HG03520 (cell line): ENCODE measurements at regions not wholly inside any gene's neighbourhood (a gene's known extent, or its start where the extent isn't known, plus 50 kb on each side); places are given as distances from the start of the nearest gene placed in this dataset.
"Not testable (repeated sequence)": the region's sequence is repeated elsewhere in the genome, so short reads cannot be mapped to it uniquely, and the experiment has no call there.

Experiments
- ATAC-seq: cut with Tn5 transposase; IDR thresholded peaks from one replicate; pipeline ENCODE4 v1.9.1; 2021; ENCODE audit warnings: mild to moderate bottlenecking, moderate library complexity; ENCODE audit not compliant: unreplicated experiment

- not testable (repeated sequence) for ATAC-seq
These were observed 428.5 kb upstream of the SLC39A10 start for GRCh38 chr2:195228547-195228946.

GRCh38 chr2:195214072-195214471, 443.0 kb upstream of the SLC39A10 start:
- ATAC-seq = no peak

GRCh38 chr2:195212586-195212985, 444.4 kb upstream of the SLC39A10 start:
- no peak for ATAC-seq

GRCh38 chr2:195202163-195202845, 454.7 kb upstream of the SLC39A10 start:
- ATAC-seq = no peak

GRCh38 chr2:195199864-195200263, 457.2 kb upstream of the SLC39A10 start:
- ATAC-seq = no peak

- ATAC-seq = no peak
These were observed 475.8 kb upstream of the SLC39A10 start for GRCh38 chr2:195181059-195181705.

- no peak for ATAC-seq
These were observed 488.7 kb upstream of the SLC39A10 start for GRCh38 chr2:195168369-195168768.

GRCh38 chr2:195164930-195165329, 492.1 kb upstream of the SLC39A10 start:
- ATAC-seq = no peak

- ATAC-seq = no peak
These were observed 494.1 kb upstream of the SLC39A10 start for GRCh38 chr2:195162918-195163317.

GRCh38 chr2:195162194-195162593, 494.8 kb upstream of the SLC39A10 start:
- ATAC-seq = no peak

- no peak for ATAC-seq
These were observed 496.1 kb upstream of the SLC39A10 start for GRCh38 chr2:195160963-195161362.

GRCh38 chr2:195151711-195152110, 505.3 kb upstream of the SLC39A10 start:
- ATAC-seq = no peak

GRCh38 chr2:195150819-195151218, 506.2 kb upstream of the SLC39A10 start:
- ATAC-seq = no peak

GRCh38 chr2:195148004-195148403, 509.0 kb upstream of the SLC39A10 start:
- no peak for ATAC-seq

GRCh38 chr2:195146761-195147541, 510.1 kb upstream of the SLC39A10 start:
- ATAC-seq = no peak

- ATAC-seq = no peak
These were observed 518.6 kb upstream of the SLC39A10 start for GRCh38 chr2:195138435-195138834.

GRCh38 chr2:195125889-195126288, 531.1 kb upstream of the SLC39A10 start:
- ATAC-seq = not testable (repeated sequence)

- ATAC-seq = no peak
These were observed 532.5 kb upstream of the SLC39A10 start for GRCh38 chr2:195124391-195125079.

- no peak for ATAC-seq
These were observed 534.4 kb upstream of the SLC39A10 start for GRCh38 chr2:195122653-195123052.

GRCh38 chr2:195121341-195121740, 535.7 kb upstream of the SLC39A10 start:
- ATAC-seq = no peak

GRCh38 chr2:195119231-195119630, 537.8 kb upstream of the SLC39A10 start:
- ATAC-seq = no peak
